ENCODE measurements at regions not wholly inside any gene's neighbourhood (a gene's known extent, or its start where the extent isn't known, plus 50 kb on each side); places are given as distances from the start of the nearest gene placed in this dataset.

- DNase-seq, result no peak
- POLR2A ChIA-PET, result no interaction called here
These were observed 642.0 kb upstream of the FSHR start for GRCh38 chr2:49796266-49796665.

DNA sequence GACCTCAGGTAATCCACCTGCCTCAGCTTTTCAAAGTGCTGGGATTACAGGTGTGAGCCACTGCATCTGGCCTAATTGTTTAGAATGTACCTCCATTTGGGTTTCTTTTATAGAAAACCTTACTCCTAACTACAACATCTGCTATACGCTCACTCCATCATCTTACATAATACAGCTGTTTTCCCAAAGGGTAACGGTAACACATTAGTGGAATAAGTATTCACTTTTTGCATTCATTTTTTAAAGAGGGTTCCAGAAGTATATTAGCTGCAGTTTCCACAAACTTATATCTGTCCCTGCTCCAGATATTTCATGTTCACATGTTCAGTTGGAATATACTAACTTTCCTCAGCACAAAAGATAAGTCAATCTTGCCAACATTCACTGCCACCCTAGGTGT, 640.1 kb upstream of the FSHR start:
- POLR2A ChIA-PET, result no interaction called here

More at GRCh38 chr2:49796266-49796665, 642.0 kb upstream of the FSHR start:
- Histone ChIP-seq H3K27ac (ENCODE audit: low read depth, low read length) (no peak overlapping the region), H3K27me3 (ENCODE audit: insufficient read depth, low read length, poor library complexity, severe bottlenecking) (no peaks in the 10 kb centered on the region), H3K36me3 (ENCODE audit: insufficient read depth, low read length) (no peaks in the 10 kb centered on the region), H3K4me1 (ENCODE audit: insufficient read depth, low read length) (no peaks in the 10 kb centered on the region), H3K4me3 (ENCODE audit: low read length) (no peak overlapping the region), H3K9me3 (ENCODE audit: low read length) (no peaks in the 10 kb centered on the region)
- no peak overlapping the region for H3K27ac Mint-ChIP-seq
- CTCF ChIA-PET, result no interaction called here
- H3K36me3 Mint-ChIP-seq, result peaks cover 0 to 1% (median 0%) of the 10 kb centered on the region in 3 donors
- no peak overlapping the region for H3K4me3 Mint-ChIP-seq
- peaks cover 7 to 20% (median 18%) of the 10 kb centered on the region in 5 donors for H3K9me3 Mint-ChIP-seq
- no peaks in the 10 kb centered on the region for H3K4me1 Mint-ChIP-seq
- H3K27me3 Mint-ChIP-seq, result no peaks in the 10 kb centered on the region

GRCh38 chr2:49788300-49788699, 634.0 kb upstream of the FSHR start:
- no peaks in the 10 kb centered on the region for H3K4me1 Mint-ChIP-seq
- CTCF ChIA-PET, result no interaction called here
- DNase-seq, result no peak

More for the DNA sequence above, 640.1 kb upstream of the FSHR start:
- no peak for DNase-seq
- Mint-ChIP-seq H3K27me3 (no peaks in the 10 kb centered on the region), H3K27ac (no peak overlapping the region), H3K36me3 (no peaks in the 10 kb centered on the region), H3K9me3 (peaks cover 5 to 20% (median 12%) of the 10 kb centered on the region in 5 donors), H3K4me3 (no peak overlapping the region), H3K4me1 (no peaks in the 10 kb centered on the region)
- H3K27me3 ChIP-seq (ENCODE audit: insufficient read depth, low read length, poor library complexity, severe bottlenecking), result no peaks in the 10 kb centered on the region
- CTCF ChIA-PET, result no interaction called here
- no peak overlapping the region for H3K27ac ChIP-seq (ENCODE audit: low read depth, low read length)
- H3K36me3 ChIP-seq (ENCODE audit: insufficient read depth, low read length), result no peaks in the 10 kb centered on the region
- H3K4me1 ChIP-seq (ENCODE audit: insufficient read depth, low read length), result no peaks in the 10 kb centered on the region
- no peak overlapping the region for H3K4me3 ChIP-seq (ENCODE audit: low read length)
- H3K9me3 ChIP-seq (ENCODE audit: low read length), result no peaks in the 10 kb centered on the region

GRCh38 chr2:49780949-49781348, 626.6 kb upstream of the FSHR start:
- Histone ChIP-seq H3K27ac (ENCODE audit: low read depth, low read length) (no peak overlapping the region), H3K9me3 (ENCODE audit: low read length) (no peaks in the 10 kb centered on the region), H3K36me3 (ENCODE audit: insufficient read depth, low read length) (no peaks in the 10 kb centered on the region), H3K4me3 (ENCODE audit: low read length) (no peak overlapping the region), H3K27me3 (ENCODE audit: insufficient read depth, low read length, poor library complexity, severe bottlenecking) (no peaks in the 10 kb centered on the region), H3K4me1 (ENCODE audit: insufficient read depth, low read length) (no peaks in the 10 kb centered on the region)
- ChIA-PET POLR2A (no interaction called here), CTCF (no interaction called here)
- no peak for DNase-seq
- Mint-ChIP-seq H3K36me3 (no peaks in the 10 kb centered on the region), H3K4me3 (no peak overlapping the region), H3K9me3 (peaks cover 0 to 18% (median 0%) of the 10 kb centered on the region in 5 donors), H3K27ac (no peak overlapping the region), H3K4me1 (no peaks in the 10 kb centered on the region), H3K27me3 (peaks cover 0 to 1% of the 10 kb centered on the region in 2 donors)

More at GRCh38 chr2:49788300-49788699, 634.0 kb upstream of the FSHR start:
- H3K36me3 ChIP-seq (ENCODE audit: insufficient read depth, low read length), result no peaks in the 10 kb centered on the region
- H3K27ac Mint-ChIP-seq, result no peak overlapping the region
- H3K4me3 ChIP-seq (ENCODE audit: low read length), result no peak overlapping the region
- POLR2A ChIA-PET, result no interaction called here
- no peaks in the 10 kb centered on the region for H3K4me1 ChIP-seq (ENCODE audit: insufficient read depth, low read length)
- no peaks in the 10 kb centered on the region for H3K27me3 Mint-ChIP-seq
- H3K9me3 ChIP-seq (ENCODE audit: low read length), result no peaks in the 10 kb centered on the region
- no peak overlapping the region for H3K27ac ChIP-seq (ENCODE audit: low read depth, low read length)
- H3K36me3 Mint-ChIP-seq, result no peaks in the 10 kb centered on the region
- H3K4me3 Mint-ChIP-seq, result no peak overlapping the region
- no peaks in the 10 kb centered on the region for H3K27me3 ChIP-seq (ENCODE audit: insufficient read depth, low read length, poor library complexity, severe bottlenecking)
- peaks cover 4 to 14% (median 9%) of the 10 kb centered on the region in 5 donors for H3K9me3 Mint-ChIP-seq

DNA sequence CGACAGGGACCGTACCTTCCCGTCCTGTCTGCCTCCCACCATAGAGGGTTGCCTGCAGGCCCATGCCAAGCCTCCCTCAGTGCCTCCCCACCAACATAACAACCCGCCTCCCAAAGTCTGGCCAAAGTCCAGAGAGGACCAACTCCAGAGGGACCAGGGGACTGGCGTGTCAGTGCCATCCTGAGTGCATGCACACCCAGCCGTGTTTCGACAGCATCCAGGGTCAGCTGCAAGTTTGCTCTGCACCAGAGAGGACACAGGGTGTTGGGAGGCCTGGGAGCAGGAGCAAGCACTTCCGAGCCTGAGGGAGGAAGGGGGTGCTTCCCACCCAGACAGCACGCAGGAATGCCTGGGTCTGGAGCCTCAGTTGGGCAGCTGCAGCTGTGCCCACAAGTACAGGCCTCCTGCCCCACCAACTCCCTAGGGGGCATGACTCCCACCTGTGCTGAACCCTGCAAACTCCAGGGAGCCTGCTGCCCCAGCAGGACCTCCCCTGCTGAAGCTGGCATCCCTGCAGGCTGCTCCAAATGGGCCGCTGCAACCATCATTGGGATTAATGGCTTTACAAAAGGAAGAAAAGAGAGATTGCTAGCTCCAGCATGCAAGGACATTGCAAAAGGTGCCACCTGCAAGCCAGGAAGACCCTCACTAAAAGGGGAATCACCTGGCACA, 618.1 kb upstream of the FSHR start:
- Mint-ChIP-seq H3K36me3 (no peaks in the 10 kb centered on the region), H3K27ac (no peak overlapping the region), H3K9me3 (peaks cover 2 to 9% (median 4%) of the 10 kb centered on the region in 5 donors), H3K4me3 (no peak overlapping the region), H3K27me3 (no peaks in the 10 kb centered on the region), H3K4me1 (no peaks in the 10 kb centered on the region)
- CTCF ChIA-PET, result no interaction called here
- DNase-seq, result no peak
- Histone ChIP-seq H3K27ac (ENCODE audit: low read depth, low read length) (no peak overlapping the region), H3K4me1 (ENCODE audit: insufficient read depth, low read length) (no peaks in the 10 kb centered on the region), H3K27me3 (ENCODE audit: insufficient read depth, low read length, poor library complexity, severe bottlenecking) (no peaks in the 10 kb centered on the region), H3K36me3 (ENCODE audit: insufficient read depth, low read length) (no peaks in the 10 kb centered on the region), H3K9me3 (ENCODE audit: low read length) (no peaks in the 10 kb centered on the region), H3K4me3 (ENCODE audit: low read length) (no peak overlapping the region)
- POLR2A ChIA-PET, result no interaction called here

- Mint-ChIP-seq H3K4me3 (no peak overlapping the region), H3K27me3 (no peaks in the 10 kb centered on the region), H3K9me3 (peaks cover 2 to 8% (median 5%) of the 10 kb centered on the region in 5 donors), H3K36me3 (no peaks in the 10 kb centered on the region), H3K4me1 (no peaks in the 10 kb centered on the region), H3K27ac (no peak overlapping the region)
- Histone ChIP-seq H3K27ac (ENCODE audit: low read depth, low read length) (no peak overlapping the region), H3K4me3 (ENCODE audit: low read length) (no peak overlapping the region), H3K36me3 (ENCODE audit: insufficient read depth, low read length) (no peaks in the 10 kb centered on the region), H3K27me3 (ENCODE audit: insufficient read depth, low read length, poor library complexity, severe bottlenecking) (no peaks in the 10 kb centered on the region), H3K9me3 (ENCODE audit: low read length) (no peaks in the 10 kb centered on the region), H3K4me1 (ENCODE audit: insufficient read depth, low read length) (no peaks in the 10 kb centered on the region)
- ChIA-PET CTCF (no interaction called here), POLR2A (no interaction called here)
- no peak for DNase-seq
These were observed 616.6 kb upstream of the FSHR start for GRCh38 chr2:49770919-49771318.

- Mint-ChIP-seq H3K36me3 (no peaks in the 10 kb centered on the region), H3K4me1 (no peaks in the 10 kb centered on the region), H3K9me3 (peaks cover 2 to 7% (median 5%) of the 10 kb centered on the region in 5 donors), H3K27me3 (no peaks in the 10 kb centered on the region), H3K4me3 (no peak overlapping the region), H3K27ac (no peak overlapping the region)
- no peak overlapping the region for H3K27ac ChIP-seq (ENCODE audit: low read depth, low read length)
- CTCF ChIA-PET, result no interaction called here
- DNase-seq, result no peak
- no peaks in the 10 kb centered on the region for H3K4me1 ChIP-seq (ENCODE audit: insufficient read depth, low read length)
- no peaks in the 10 kb centered on the region for H3K9me3 ChIP-seq (ENCODE audit: low read length)
- H3K36me3 ChIP-seq (ENCODE audit: insufficient read depth, low read length), result no peaks in the 10 kb centered on the region
- H3K27me3 ChIP-seq (ENCODE audit: insufficient read depth, low read length, poor library complexity, severe bottlenecking), result no peaks in the 10 kb centered on the region
- POLR2A ChIA-PET, result no interaction called here
- H3K4me3 ChIP-seq (ENCODE audit: low read length), result no peak overlapping the region
These were observed 613.0 kb upstream of the FSHR start for GRCh38 chr2:49767316-49767715.

DNA sequence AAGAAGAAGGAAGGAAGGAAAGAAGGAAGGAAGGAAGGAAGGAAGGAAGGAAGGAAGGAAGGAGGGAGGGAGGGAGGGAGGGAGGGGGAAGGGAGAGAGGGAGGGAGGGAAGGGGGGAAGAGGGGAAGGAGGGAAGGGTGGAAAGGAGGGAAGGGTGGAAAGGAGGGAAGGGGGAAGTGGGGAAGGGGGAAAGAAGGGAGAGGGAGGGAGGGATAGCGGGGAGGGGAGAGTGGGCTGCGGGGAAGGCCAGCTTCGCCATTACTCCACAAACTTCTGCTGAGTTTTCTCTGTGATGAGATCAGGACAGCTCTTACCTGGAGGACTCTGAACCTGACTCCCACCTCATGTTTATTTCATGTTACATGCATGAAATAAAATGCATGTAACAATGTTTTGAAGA, 601.5 kb upstream of the FSHR start:
- ChIA-PET CTCF (no interaction called here), POLR2A (no interaction called here)
- H3K27me3 Mint-ChIP-seq, result no peaks in the 10 kb centered on the region
- H3K9me3 ChIP-seq (ENCODE audit: low read length), result no peaks in the 10 kb centered on the region
- H3K4me3 Mint-ChIP-seq, result no peak overlapping the region
- H3K4me3 ChIP-seq (ENCODE audit: low read length), result no peak overlapping the region
- H3K27ac Mint-ChIP-seq, result no peak overlapping the region
- H3K4me1 Mint-ChIP-seq, result no peaks in the 10 kb centered on the region
- no peak for DNase-seq
- H3K27ac ChIP-seq (ENCODE audit: low read depth, low read length), result no peak overlapping the region
- no peaks in the 10 kb centered on the region for H3K27me3 ChIP-seq (ENCODE audit: insufficient read depth, low read length, poor library complexity, severe bottlenecking)
- no peaks in the 10 kb centered on the region for H3K4me1 ChIP-seq (ENCODE audit: insufficient read depth, low read length)
- no peaks in the 10 kb centered on the region for H3K36me3 ChIP-seq (ENCODE audit: insufficient read depth, low read length)
- H3K36me3 Mint-ChIP-seq, result no peaks in the 10 kb centered on the region
- H3K9me3 Mint-ChIP-seq, result peaks cover 0 to 3% (median 2%) of the 10 kb centered on the region in 5 donors
